ENCODE measurements at regions not wholly inside any gene's neighbourhood (a gene's known extent, or its start where the extent isn't known, plus 50 kb on each side); places are given as distances from the start of the nearest gene placed in this dataset.
A peak's percentile ranks its signal among the peaks of the same experiment; 100 is the strongest.

DNA sequence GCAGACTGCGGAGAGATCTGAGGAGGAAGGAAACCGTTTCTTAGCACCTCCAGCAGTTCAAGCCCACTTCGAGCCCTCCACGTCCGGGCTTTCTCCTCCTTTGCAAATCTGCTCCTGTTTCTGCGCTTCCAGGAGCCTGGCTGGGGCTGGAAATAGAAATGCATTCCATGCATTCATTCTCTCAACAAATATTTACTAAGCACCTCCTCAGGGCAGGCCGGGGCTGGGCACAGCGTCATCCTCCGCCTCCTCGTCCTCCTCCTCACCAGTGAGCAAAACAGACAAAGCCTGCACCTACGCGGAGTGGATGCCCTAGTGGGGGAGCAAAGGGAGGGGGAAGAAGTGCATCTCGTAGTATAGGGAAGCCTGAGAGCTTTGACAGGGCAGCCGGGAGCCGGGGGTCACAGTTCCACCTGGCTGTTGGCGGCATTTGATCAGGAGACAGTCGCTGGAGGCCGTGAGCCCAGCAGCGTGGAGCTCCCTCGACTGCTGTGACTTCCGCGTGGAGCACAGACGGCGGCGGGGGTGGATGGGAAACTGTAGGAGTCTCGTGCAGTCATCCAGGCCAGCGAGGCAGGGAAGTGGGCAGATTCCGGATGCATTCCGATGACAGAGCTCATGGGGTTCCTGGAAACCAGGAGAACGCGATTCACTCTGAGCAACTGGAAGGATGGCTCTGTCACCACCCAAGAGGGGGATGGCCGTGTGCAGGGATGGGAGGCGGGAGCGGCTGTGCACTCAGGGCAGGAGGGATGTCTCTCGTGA lies 93.5 kb downstream of the SIK1 start:
- DNase-seq (ENCODE audit: low read depth) = peak; percentile 90

DNA sequence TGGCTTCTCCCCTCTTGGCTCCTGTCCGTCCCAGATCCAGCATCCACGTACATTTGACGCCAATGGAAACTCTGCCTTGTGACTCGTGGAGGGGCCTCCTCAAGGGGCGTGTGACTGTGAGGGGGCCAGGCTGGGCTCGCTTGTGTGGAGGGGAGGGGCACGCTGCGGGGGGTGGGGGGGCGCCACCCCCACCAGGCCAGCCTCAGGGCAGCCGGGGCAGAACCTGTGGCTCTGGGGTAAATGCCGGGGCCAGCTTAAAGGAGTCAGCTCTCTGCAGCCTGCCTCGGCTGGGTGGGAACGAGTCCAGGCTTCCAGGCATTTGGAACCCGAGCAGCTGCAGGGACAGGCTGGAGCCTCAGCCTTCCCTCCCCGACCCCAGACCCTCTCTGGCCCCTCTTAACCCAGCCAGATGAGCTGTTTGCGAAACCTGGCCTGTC lies 94.1 kb downstream of the SIK1 start:
- peak; percentile 61 for DNase-seq (ENCODE audit: low read depth)

DNA sequence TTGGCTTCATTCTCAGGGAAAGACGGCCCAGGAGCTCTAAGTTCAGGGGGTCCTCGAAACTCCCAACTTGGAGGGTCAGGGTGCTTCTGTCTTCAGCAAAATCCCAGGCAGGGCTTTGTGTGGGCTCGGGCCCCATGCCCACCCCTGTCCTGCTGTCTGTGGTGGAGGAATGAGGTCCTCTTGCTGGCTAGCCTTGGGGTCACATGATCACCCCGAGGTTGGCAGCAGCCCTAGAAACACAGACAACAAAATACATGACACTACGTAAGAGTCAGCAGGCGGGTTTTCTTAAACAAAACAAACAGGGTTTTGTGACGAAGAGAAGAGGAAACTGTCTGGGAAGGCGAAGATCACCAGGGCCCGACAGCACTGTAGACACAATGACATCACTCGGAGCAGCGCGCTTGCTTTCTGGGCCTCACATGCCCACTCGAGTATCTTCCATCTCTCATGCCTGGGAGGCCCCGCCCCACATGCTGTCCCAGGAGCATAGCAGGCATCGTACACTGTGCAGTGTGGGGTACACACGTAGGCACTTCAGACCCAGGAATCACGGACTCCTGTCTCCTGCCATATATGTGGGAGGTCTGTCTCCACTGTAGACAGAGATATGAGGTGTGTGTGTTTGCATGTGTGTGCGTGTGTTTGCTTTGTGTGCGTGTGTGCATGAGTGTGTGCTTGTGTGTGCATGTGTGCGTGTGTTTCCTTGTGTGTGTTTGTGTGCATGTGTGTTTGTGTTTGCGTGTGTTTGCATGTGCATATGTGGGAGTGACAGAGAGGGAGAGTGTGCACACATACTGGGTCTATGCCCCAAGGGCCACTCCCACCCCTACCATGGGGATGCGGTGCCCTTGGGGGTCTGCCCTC lies 94.7 kb downstream of the SIK1 start:
- peak; percentile 70 for DNase-seq (ENCODE audit: low read depth)

DNA sequence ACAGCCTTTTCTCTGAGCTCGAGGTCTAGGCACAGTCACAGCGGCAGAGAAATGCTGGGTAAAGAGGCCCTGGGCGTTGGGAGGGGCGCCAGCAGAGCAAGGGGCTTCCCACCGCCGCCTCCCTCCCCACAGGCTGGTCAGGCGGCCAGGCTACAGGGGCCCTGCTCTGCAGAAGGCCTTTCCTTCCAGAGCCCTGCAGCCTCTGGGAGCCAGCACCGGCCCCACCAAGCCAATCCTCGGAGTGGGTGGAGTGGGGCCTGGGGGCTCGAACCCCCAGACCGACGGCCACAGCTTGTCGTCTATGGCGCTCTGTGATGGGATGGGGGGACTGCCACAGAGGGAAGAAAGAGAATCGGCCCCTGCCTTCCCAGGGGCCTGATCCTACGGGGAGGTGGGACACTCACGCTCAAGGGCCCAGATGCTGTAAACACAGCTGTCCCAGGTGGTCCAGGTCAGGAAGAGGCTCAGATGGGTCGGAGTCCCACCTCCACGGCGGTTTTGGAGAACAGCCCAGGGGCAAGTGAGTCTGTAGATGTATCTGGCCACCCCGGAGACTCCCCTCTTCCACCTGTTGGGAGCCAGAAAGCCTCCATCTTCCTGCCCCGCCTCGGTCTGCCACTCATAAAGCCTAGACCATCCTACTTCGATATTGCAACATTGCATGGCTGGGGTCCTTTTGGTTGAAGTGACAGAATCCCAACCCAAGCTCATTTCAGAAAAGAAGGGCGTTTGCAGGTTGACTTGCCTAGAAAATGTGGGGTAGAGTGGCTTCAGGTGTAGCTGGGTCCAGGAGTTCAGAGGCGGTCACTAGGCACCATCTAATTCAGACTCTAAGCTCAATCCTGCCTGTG lies 95.6 kb downstream of the SIK1 start:
- no peak for DNase-seq (ENCODE audit: low read depth)

DNA sequence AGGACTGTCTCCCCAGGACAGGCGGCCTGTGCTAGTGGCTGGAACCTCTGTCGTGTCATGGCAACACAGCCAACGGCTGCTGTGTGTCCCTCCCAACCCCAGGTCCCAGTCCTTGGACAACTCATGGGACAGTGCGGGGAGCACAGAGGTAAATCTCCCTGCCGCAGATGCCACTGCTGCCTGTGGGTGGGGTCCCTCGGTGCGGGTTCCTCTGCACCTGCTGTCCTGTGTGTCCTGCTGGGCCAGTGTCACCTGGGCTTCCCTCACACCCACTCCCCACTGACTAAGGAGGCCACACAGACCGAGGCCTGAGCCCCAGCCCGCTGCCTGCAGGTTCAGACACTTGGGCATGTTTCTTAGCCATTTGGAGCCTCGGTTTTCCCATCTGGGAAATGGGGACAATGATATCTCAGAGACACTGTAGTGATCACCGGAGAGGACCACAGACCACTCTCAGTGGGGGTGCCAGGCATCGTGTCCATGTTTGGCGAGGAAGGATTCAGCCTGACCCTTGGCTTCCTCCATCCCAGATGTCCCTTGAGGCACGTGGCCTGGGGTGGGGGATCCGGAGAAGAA lies 96.5 kb downstream of the SIK1 start:
- DNase-seq (ENCODE audit: low read depth) = no peak

DNA sequence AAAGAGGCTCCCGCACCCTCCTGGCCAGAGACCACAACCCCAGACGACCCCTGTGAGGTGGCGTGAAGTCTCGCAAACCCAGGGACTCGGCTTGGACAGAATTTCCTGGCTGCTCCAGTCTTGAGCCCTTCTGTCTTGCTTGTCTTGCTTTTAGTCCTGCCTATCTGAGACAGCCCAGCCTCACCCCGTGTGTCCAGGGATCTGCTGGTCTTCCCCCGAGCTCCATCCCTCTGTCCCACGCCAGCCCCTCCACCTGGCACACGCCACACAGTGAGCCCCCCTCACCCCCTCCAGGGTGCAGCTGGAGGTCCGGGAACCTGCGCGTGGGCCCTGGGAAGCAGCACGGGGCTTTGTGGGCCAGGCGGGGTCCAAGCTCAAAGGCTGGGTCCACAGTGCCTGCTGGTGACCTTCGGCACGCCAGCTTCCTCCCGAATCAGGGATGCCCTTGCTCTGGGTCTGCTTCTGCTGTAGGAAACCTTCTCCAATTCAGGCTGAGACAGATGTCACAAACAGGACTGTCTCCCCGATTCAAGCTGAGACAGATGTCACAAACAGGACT lies 97.1 kb downstream of the SIK1 start:
- no peak for DNase-seq (ENCODE audit: low read depth)

DNA sequence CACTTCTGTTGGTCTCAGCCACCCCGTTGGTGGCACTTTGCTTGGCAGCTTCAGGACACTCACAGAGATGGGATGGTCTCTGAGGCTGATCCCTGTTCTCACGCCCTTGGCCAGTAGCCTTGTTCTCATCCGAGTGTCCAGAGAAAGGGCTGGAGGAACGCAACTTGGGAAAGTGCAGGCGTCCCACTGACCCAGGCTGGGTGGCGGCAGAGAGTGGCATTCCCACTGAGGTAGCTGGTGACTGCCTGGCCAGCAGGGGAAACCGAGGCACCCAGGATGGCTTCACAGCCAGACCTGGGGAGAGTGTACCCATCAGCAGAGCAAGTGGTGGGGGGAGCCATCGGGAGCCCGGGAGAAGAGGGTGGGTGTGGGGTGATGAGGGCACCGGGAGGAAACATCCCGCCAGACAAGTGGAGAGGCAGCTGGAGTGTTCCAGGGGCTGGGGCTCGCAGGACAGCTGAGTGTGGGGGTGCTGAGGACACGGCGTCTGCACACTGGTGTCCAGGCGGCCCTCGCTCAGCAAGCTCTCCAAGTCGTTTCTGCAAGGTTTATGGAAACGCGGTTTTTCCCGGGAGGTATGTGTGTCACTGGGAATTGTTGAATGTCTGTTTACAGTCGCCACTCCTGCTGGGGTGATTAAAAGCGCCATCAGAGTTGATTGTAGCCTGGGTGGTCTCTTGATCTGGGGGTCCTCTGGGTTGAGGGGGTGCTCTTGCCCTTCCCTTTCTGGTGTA lies 97.8 kb downstream of the SIK1 start:
- DNase-seq (ENCODE audit: low read depth) = no peak

DNA sequence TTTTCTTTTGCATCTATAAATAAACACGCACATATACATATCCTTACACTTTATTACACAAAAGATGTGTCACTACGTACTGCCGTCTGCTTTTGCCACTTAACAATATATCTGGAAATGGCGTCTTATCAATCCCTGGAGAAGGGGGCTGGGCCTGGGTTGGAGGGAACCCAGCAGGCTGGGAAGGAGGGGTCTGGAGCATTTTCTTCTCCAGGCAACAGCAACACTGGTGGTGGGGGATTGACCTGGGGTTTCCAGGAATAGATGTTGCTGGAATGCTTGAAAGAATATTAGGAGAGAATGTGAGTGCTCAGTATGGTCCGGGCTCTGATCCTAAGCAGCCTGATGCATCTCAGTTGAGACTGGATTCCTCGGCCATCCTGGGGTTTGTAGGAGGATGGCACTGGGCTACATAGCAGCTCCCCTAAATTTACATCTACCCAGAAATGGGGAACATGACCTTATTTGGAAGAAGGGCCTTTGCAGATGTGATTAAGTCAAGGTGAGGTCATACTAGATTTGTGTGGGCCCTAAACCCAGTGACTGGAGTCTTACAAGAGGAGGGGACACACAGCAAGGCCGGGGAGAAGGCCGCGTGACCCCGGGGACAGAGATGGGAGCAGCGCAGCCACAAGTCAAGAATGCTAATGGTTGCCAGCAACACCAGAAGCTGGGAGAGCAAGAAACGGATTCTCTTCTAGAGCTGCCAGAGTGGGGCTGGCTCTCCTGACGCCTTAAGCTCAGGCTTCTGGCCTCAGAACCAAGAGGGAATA lies 98.6 kb downstream of the SIK1 start:
- DNase-seq (ENCODE audit: low read depth) = no peak

DNA sequence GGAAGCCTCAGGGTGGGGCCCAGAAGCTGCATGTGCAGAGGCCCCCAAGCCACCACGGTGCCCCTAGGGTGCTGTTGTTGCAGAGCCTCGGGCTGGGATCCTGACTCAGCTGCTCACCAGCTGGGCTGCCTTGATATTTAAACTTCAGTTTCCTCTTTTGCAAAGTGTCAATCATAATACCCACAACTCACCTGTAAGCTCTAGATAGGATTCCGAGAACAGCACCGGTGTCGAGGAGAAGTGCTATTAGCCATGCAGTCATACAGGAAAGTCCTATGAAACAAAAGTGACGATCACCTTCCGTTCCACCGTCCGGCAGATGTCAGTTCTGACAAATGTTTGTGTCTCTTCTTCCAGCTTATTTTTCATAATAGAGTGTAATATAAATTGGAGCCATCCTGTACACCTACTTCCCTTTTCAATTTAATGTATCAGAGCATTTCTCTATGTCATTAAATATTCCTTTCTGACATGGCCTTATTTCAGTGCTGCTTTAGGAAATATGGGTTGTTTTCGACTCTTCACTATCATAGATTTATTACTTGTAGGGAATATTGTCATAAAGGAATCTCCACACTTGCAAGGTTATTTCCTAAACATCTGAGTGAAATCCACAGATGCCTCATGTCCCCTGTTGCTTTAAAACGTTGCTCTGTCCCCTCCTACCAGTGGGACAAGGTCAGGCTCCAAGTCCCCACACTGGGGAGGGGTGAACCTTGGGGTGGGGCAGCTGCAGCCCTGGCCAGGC lies 100.8 kb downstream of the SIK1 start:
- DNase-seq (ENCODE audit: low read depth) = no peak

DNA sequence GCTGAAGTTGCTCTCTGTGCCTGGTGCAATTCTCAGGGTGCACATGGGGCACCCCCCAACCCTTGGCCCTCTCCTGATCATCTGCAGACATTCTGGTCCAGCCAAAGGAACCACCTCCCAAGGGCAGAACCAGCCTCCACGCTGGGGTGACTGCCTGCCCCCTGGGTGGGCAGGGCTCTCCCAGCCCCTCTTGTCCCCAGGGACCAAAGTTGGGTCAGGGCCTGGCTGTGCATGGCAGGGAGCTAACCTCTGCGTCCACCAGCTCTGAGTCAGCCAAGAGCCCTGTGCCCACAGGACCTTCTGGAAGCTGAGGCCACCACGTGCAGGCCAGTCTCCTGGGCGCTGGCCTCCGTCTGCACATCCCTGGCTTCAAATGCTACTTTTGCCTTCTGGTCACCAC lies 101.9 kb downstream of the SIK1 start:
- DNase-seq (ENCODE audit: low read depth) = no peak

DNA sequence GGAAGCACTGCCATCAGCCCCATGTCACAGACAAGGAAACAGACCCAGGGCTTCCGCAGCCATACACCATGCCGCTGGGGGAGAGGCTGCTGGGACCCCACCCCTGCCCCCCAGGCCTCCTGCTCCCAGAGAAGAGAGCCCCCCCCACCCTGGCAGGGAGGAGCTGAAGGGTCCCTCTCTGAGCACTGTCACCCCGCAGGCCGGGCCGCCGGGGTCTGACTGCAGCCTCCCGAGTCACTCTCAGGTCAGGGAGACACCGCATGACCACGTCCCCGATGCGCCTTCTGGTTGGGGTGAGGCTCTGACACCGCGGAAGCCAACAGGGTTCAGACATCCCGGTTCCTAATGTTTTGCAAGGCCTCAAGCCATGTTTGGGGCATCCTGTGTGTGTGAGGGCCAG lies 102.3 kb downstream of the SIK1 start:
- DNase-seq (ENCODE audit: low read depth) = no peak

DNA sequence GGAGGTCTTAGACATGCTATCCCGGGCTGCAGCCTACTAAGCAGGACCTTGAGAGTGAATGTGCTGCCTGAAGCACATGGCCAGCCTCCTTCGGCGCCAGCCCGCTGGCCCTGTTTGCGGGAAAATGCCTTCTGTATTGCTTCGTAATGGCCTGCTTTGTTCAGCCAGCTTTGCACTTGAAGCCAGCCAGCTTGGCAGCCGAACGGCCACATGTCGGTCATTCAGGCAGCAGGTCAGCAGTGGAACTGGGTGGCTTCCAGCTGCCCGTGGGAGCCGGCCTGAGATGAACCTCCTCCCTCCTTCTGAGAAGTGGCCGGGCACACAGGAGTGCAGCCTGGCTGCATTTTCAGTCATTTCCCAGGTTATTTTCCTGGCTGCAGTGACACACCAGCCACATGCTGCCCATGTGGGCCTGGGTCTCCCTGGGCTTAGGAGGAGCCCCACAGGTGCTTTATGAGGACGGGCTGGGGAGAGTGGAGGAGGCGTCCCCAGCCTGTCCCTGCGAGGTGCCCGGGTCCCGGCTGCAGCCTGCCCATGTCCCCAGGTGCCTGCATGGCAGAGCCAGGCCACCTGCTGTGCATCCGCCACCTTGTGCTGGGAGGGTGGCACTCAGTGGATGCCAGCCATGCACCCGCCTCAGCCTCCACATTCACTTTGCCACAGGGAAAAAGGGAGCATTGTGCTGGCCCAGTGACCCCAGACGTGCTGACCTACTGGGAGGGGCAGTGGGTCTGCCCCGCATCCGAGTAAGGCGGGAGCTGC lies 103.5 kb downstream of the SIK1 start:
- DNase-seq (ENCODE audit: low read depth) = peak; percentile 34

DNA sequence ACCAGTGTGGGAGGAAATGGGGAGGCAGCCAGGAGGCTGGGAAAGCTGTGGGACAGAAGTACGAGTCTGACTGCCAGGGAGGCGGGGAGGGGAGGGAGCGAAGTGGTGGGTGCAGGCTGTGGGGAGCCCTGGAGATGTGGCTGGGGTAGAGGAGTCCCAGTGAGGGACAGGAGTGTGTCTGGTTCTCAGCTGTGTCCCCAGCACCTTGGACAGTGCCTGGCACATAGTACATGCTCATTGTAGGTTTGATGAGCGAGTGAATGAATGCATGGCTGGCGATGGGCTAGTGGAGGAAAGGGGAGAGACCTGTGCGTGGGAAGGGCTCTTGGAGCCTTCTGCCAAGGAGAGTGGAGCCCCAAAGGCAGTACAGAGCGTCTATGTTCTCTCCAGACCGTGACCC lies 104.1 kb downstream of the SIK1 start:
- no peak for DNase-seq (ENCODE audit: low read depth)

DNA sequence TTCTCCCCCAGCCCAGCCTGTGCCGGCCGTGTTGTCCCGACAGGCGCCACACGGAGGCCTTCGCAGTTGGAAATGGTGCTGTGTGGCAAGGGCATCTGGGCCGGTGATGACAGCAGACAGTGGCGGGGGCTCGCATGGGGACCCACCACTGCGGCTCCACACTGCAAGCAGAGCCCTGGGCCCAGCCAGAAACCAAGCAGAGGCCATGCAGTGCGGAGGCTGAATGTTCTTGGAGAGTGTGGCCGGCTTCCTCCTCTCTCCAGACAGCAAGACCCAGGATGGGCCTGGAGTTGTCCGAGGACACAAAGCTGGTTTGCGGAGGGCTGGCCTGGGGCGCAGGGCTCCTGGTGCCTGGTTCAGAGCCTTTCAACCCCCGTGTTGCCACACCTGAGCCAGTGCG lies 104.6 kb downstream of the SIK1 start:
- DNase-seq (ENCODE audit: low read depth) = no peak

DNA sequence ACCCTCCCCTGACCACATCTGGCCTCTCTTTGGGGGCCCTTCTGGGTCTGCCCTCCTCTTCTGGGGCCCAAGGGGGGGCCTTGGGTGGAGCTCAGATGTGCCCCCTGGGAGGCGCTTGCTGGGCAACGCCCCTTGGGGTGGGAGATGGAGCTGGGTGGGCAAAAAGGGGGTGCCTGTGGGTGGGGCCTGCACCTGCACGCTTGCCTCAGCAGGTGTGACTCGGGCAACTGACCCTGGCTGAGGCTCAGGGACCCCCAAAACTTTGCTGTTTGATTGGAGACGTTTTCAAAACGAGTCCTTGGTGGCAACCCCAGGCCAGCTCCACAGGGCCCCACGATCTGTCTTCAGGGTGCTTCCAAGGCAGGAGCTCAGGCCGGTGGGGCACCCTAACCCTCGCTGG lies 105.3 kb downstream of the SIK1 start:
- no peak for DNase-seq (ENCODE audit: low read depth)

DNA sequence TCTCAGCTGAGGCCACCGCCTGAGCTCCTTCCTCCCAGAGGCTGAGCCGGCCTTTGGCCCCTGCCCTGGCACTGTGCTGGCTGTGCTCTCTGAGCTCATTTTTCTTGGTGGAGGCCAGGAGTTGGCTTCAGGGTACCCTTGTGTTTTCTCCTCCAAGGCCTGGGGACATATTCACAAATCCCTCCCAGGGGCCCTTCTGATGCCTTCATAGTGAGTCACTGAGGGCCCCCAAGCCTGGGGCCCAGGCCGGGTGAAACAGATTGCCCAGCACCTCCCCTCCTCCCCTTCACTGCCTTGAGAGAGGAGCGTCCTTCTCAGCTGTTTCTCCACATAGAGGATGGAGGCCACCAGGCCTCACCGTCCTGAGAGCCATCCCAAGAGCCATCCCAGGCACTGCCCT lies 105.8 kb downstream of the SIK1 start:
- no peak for DNase-seq (ENCODE audit: low read depth)

DNA sequence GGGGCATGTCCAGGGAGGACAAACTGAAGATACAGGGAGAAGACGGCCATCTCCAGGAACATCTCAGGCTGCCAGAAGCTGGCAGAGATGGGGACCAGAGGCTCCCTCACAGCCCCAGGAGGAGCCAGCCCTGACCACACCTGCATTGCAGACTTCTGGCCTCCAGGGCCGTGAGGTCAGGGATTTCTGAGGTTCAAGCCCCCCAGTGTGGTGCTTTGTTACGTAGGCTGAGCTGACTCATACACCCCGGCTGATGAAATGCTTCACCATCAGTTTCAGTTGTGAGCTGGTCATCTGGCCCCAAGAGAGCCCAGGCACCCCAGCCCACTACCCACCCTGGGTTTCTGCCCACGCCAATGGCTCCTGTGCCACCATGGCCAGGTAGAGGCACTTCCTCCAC lies 106.4 kb downstream of the SIK1 start:
- DNase-seq (ENCODE audit: low read depth) = no peak
